Naive thymus-derived CD8-positive, alpha-beta T cell (primary cell): ENCODE measurements at regions not wholly inside any gene's neighbourhood (a gene's known extent, or its start where the extent isn't known, plus 50 kb on each side); places are given as distances from the start of the nearest gene placed in this dataset.

ENCODE experiments used
- ATAC-seq, 2 donors: fragments of 150-1000 bp; cut with Tn5 transposase in 1 of 2; sonication (Bioruptor Pico), chemical (Tn5 transposase) in 1 of 2; 1 replicate in 1 of 2; 2 replicates in 1 of 2; pipeline ENCODE4 v1.10.0; 2021; ENCODE audit warnings: mild to moderate bottlenecking in 2 of 2, moderate library complexity in 2 of 2
- POLR2A ChIA-PET: fragments of 350-600 bp; sonication (Branson Sonifier 250); formaldehyde crosslinking; loops from one replicate; lab custom pipeline; 2021; ENCODE audit warnings: antibody characterized with exemption; lab: Charles Lee
- DNase-seq, 10 donors: peaks; one replicate each; pipeline versions ENCODE4 v3.0.0 to v3.0.0-alpha.2; 2020 to 2022
- H3K27ac Mint-ChIP-seq, 10 donors: one replicate each; pipeline ENCODE4 v1.8.0; 2020 to 2022; ENCODE audit warnings: mild to moderate bottlenecking in 10 of 10, mixed read lengths in 10 of 10, moderate library complexity in 4 of 10, inconsistent platforms in 1 of 10
- H3K27me3 Mint-ChIP-seq, 5 donors: one replicate each; pipeline ENCODE4 v1.8.0; 2021 to 2022; ENCODE audit warnings: mixed read lengths in 5 of 5
- H3K36me3 Mint-ChIP-seq, 3 donors: one replicate each; pipeline ENCODE4 v1.8.0; 2020 to 2022; ENCODE audit warnings: mixed read lengths in 3 of 3, mild to moderate bottlenecking in 2 of 3, inconsistent platforms in 1 of 3
- H3K4me1 Mint-ChIP-seq, 4 donors: one replicate each; pipeline ENCODE4 v1.8.0; 2021 to 2022; ENCODE audit warnings: mixed read lengths in 4 of 4
- H3K4me3 Mint-ChIP-seq, 10 donors: one replicate each; pipeline ENCODE4 v1.8.0; 2020 to 2022; ENCODE audit warnings: mild to moderate bottlenecking in 10 of 10, mixed read lengths in 10 of 10, moderate library complexity in 6 of 10, inconsistent platforms in 1 of 10
- H3K9me3 Mint-ChIP-seq, 9 donors: one replicate each; pipeline ENCODE4 v1.8.0; 2020 to 2022; ENCODE audit warnings: mixed read lengths in 9 of 9, mild to moderate bottlenecking in 3 of 9, inconsistent platforms in 1 of 9, moderate library complexity in 1 of 9

GRCh38 chr1:4156241-4156973, 256.3 kb upstream of the C1orf174 start:
- Mint-ChIP-seq H3K27ac (peak overlapping the region in 1 of 10 donors; percentile 71), H3K4me3 (no peak overlapping the region), H3K27me3 (peaks cover 0 to 13% (median 2%) of the 10 kb centered on the region in 5 donors), H3K36me3 (no peaks in the 10 kb centered on the region), H3K9me3 (no peaks in the 10 kb centered on the region), H3K4me1 (no peaks in the 10 kb centered on the region)
- ATAC-seq: no peak
- DNase-seq: no peak
- POLR2A ChIA-PET: no interaction called here

- POLR2A ChIA-PET: no interaction called here
- no peak for DNase-seq
- H3K27ac Mint-ChIP-seq: no peak overlapping the region
- no peaks in the 10 kb centered on the region for H3K36me3 Mint-ChIP-seq
- peaks cover 2 to 40% (median 9%) of the 10 kb centered on the region in 5 donors for H3K27me3 Mint-ChIP-seq
- H3K4me3 Mint-ChIP-seq: no peak overlapping the region
- H3K9me3 Mint-ChIP-seq: no peaks in the 10 kb centered on the region
- no peaks in the 10 kb centered on the region for H3K4me1 Mint-ChIP-seq
- no peak for ATAC-seq
These were observed 260.1 kb upstream of the C1orf174 start for GRCh38 chr1:4160181-4160580.

GRCh38 chr1:4161366-4162006, 261.4 kb upstream of the C1orf174 start:
- ATAC-seq: no peak
- DNase-seq: no peak
- H3K27me3 Mint-ChIP-seq: peaks cover 3 to 50% (median 14%) of the 10 kb centered on the region in 5 donors
- no peaks in the 10 kb centered on the region for H3K4me1 Mint-ChIP-seq
- H3K4me3 Mint-ChIP-seq: no peak overlapping the region
- H3K27ac Mint-ChIP-seq: no peak overlapping the region
- no peaks in the 10 kb centered on the region for H3K36me3 Mint-ChIP-seq
- H3K9me3 Mint-ChIP-seq: no peaks in the 10 kb centered on the region
- POLR2A ChIA-PET: no interaction called here

GRCh38 chr1:4164965-4165364, 264.9 kb upstream of the C1orf174 start:
- no peaks in the 10 kb centered on the region for H3K9me3 Mint-ChIP-seq
- DNase-seq (no peak), ATAC-seq (no peak)
- H3K4me3 Mint-ChIP-seq: no peak overlapping the region
- H3K27ac Mint-ChIP-seq: no peak overlapping the region
- H3K36me3 Mint-ChIP-seq: no peaks in the 10 kb centered on the region
- POLR2A ChIA-PET: no interaction called here
- no peaks in the 10 kb centered on the region for H3K4me1 Mint-ChIP-seq
- peaks cover 10 to 50% (median 21%) of the 10 kb centered on the region in 5 donors for H3K27me3 Mint-ChIP-seq

GRCh38 chr1:4165686-4166300, 265.7 kb upstream of the C1orf174 start:
- H3K4me1 Mint-ChIP-seq: no peaks in the 10 kb centered on the region
- peaks cover 10 to 51% (median 21%) of the 10 kb centered on the region in 5 donors for H3K27me3 Mint-ChIP-seq
- H3K36me3 Mint-ChIP-seq: no peaks in the 10 kb centered on the region
- DNase-seq (no peak), ATAC-seq (no peak)
- no peak overlapping the region for H3K4me3 Mint-ChIP-seq
- POLR2A ChIA-PET: no interaction called here
- H3K9me3 Mint-ChIP-seq: no peaks in the 10 kb centered on the region
- no peak overlapping the region for H3K27ac Mint-ChIP-seq

- no peaks in the 10 kb centered on the region for H3K9me3 Mint-ChIP-seq
- H3K27me3 Mint-ChIP-seq: peaks cover 10 to 60% (median 25%) of the 10 kb centered on the region in 5 donors
- DNase-seq (no peak), ATAC-seq (no peak)
- no peaks in the 10 kb centered on the region for H3K36me3 Mint-ChIP-seq
- POLR2A ChIA-PET: no interaction called here
- H3K4me1 Mint-ChIP-seq: peaks cover 0 to 2% (median 0%) of the 10 kb centered on the region in 4 donors
- H3K27ac Mint-ChIP-seq: no peak overlapping the region
- no peak overlapping the region for H3K4me3 Mint-ChIP-seq
These were observed 266.6 kb upstream of the C1orf174 start for GRCh38 chr1:4166713-4167112.

- peaks cover 0 to 2% (median 0%) of the 10 kb centered on the region in 4 donors for H3K4me1 Mint-ChIP-seq
- H3K9me3 Mint-ChIP-seq: no peaks in the 10 kb centered on the region
- ATAC-seq: no peak
- no peak for DNase-seq
- no peak overlapping the region for H3K27ac Mint-ChIP-seq
- POLR2A ChIA-PET: no interaction called here
- H3K4me3 Mint-ChIP-seq: no peak overlapping the region
- H3K27me3 Mint-ChIP-seq: peaks cover 12 to 61% (median 32%) of the 10 kb centered on the region in 5 donors
- H3K36me3 Mint-ChIP-seq: no peaks in the 10 kb centered on the region
These were observed 269.9 kb upstream of the C1orf174 start for GRCh38 chr1:4169991-4170390.

GRCh38 chr1:4170548-4171340, 270.7 kb upstream of the C1orf174 start:
- ATAC-seq (no peak), DNase-seq (no peak)
- no peaks in the 10 kb centered on the region for H3K36me3 Mint-ChIP-seq
- peaks cover 0 to 2% (median 0%) of the 10 kb centered on the region in 4 donors for H3K4me1 Mint-ChIP-seq
- no peak overlapping the region for H3K4me3 Mint-ChIP-seq
- peaks cover 11 to 54% (median 29%) of the 10 kb centered on the region in 5 donors for H3K27me3 Mint-ChIP-seq
- H3K9me3 Mint-ChIP-seq: no peaks in the 10 kb centered on the region
- POLR2A ChIA-PET: no interaction called here
- H3K27ac Mint-ChIP-seq: no peak overlapping the region

- peak overlapping the region in 1 of 10 donors; percentile 68 for H3K27ac Mint-ChIP-seq
- H3K4me1 Mint-ChIP-seq: peaks cover 0 to 2% (median under 1%) of the 10 kb centered on the region in 4 donors
These were observed 271.7 kb upstream of the C1orf174 start for GRCh38 chr1:4171480-4172450.

GRCh38 chr1:4172644-4173599, 272.9 kb upstream of the C1orf174 start:
- POLR2A ChIA-PET: no interaction called here

More at GRCh38 chr1:4171480-4172450, 271.7 kb upstream of the C1orf174 start:
- H3K4me3 Mint-ChIP-seq: no peak overlapping the region
- POLR2A ChIA-PET: no interaction called here
- no peak for ATAC-seq
- no peaks in the 10 kb centered on the region for H3K9me3 Mint-ChIP-seq
- H3K27me3 Mint-ChIP-seq: peaks cover 9 to 47% (median 23%) of the 10 kb centered on the region in 5 donors
- no peak for DNase-seq
- no peaks in the 10 kb centered on the region for H3K36me3 Mint-ChIP-seq

GRCh38 chr1:4173731-4174130, 273.7 kb upstream of the C1orf174 start:
- H3K27ac Mint-ChIP-seq: no peak overlapping the region
- H3K4me3 Mint-ChIP-seq: no peak overlapping the region
- no peaks in the 10 kb centered on the region for H3K9me3 Mint-ChIP-seq
- ATAC-seq: no peak
- no peaks in the 10 kb centered on the region for H3K36me3 Mint-ChIP-seq
- POLR2A ChIA-PET: no interaction called here
- DNase-seq: no peak
- H3K27me3 Mint-ChIP-seq: peaks cover 6 to 39% (median 18%) of the 10 kb centered on the region in 5 donors
- peaks cover 0 to 6% (median under 1%) of the 10 kb centered on the region in 4 donors for H3K4me1 Mint-ChIP-seq

More at GRCh38 chr1:4172644-4173599, 272.9 kb upstream of the C1orf174 start:
- DNase-seq (no peak), ATAC-seq (no peak)
- Mint-ChIP-seq H3K4me3 (peak overlapping the region in 1 of 10 donors; percentile 11), H3K9me3 (no peaks in the 10 kb centered on the region), H3K4me1 (peaks cover 0 to 6% (median under 1%) of the 10 kb centered on the region in 4 donors), H3K27ac (no peak overlapping the region), H3K36me3 (no peaks in the 10 kb centered on the region), H3K27me3 (peaks cover 8 to 39% (median 18%) of the 10 kb centered on the region in 5 donors)
